ENCODE measurements at regions not wholly inside any gene's neighbourhood (a gene's known extent, or its start where the extent isn't known, plus 50 kb on each side); places are given as distances from the start of the nearest gene placed in this dataset.
A peak's percentile ranks its signal among the peaks of the same experiment; 100 is the strongest.

GRCh38 chr7:81470724-81471379, 299.0 kb downstream of the HGF start:
- DNase-seq (ENCODE audit: low read depth) = no peak
- H3K4me3 ChIP-seq (ENCODE audit: low read length) = no peak overlapping the region
- TF ChIP-seq CTCF (conservative IDR thresholded peaks at IDR 0.05; ENCODE audit: low read length) = no peak

GRCh38 chr7:81469869-81470723, 299.8 kb downstream of the HGF start:
- no peak overlapping the region for H3K4me3 ChIP-seq (ENCODE audit: low read length)
- DNase-seq (ENCODE audit: low read depth) = peak; percentile 82
- peak; percentile 81 for TF ChIP-seq CTCF (conservative IDR thresholded peaks at IDR 0.05; ENCODE audit: low read length)

- TF ChIP-seq CTCF (conservative IDR thresholded peaks at IDR 0.05; ENCODE audit: low read length) = no peak
- H3K4me3 ChIP-seq (ENCODE audit: low read length) = no peak overlapping the region
- DNase-seq (ENCODE audit: low read depth) = no peak
Measured at GRCh38 chr7:81469153-81469868, 300.5 kb downstream of the HGF start.

- no peak for DNase-seq (ENCODE audit: low read depth)
- TF ChIP-seq CTCF (conservative IDR thresholded peaks at IDR 0.05; ENCODE audit: low read length) = no peak
- H3K4me3 ChIP-seq (ENCODE audit: low read length) = no peak overlapping the region
Measured at GRCh38 chr7:81468526-81468925, 301.3 kb downstream of the HGF start.

GRCh38 chr7:81467964-81468363, 301.9 kb downstream of the HGF start:
- no peak overlapping the region for H3K4me3 ChIP-seq (ENCODE audit: low read length)
- TF ChIP-seq CTCF (conservative IDR thresholded peaks at IDR 0.05; ENCODE audit: low read length) = no peak
- DNase-seq (ENCODE audit: low read depth) = no peak

GRCh38 chr7:81462672-81463071, 307.2 kb downstream of the HGF start:
- DNase-seq (ENCODE audit: low read depth) = peak; percentile 59
- TF ChIP-seq CTCF (conservative IDR thresholded peaks at IDR 0.05; ENCODE audit: low read length) = no peak

More at GRCh38 chr7:81462672-81463071, 307.2 kb downstream of the HGF start:
- no peak overlapping the region for H3K4me3 ChIP-seq (ENCODE audit: low read length)

Measured in AG10803 (cell line).